ENCODE measurements at regions not wholly inside any gene's neighbourhood (a gene's known extent, or its start where the extent isn't known, plus 50 kb on each side); places are given as distances from the start of the nearest gene placed in this dataset.

- no peak for DNase-seq
These were observed 788.7 kb upstream of the DPPA4 start for GRCh38 chr3:110126065-110126464.

- peak; percentile 15 for DNase-seq
These were observed 796.6 kb upstream of the DPPA4 start for GRCh38 chr3:110133971-110134370.

- no peak for DNase-seq
These were observed 801.7 kb upstream of the DPPA4 start for GRCh38 chr3:110139048-110139447.

GRCh38 chr3:110139821-110140220 lies 802.5 kb upstream of the DPPA4 start:
- DNase-seq = no peak

- peak; percentile 38 for DNase-seq
These were observed 812.4 kb upstream of the DPPA4 start for GRCh38 chr3:110149763-110150162.

- DNase-seq = no peak
These were observed 819.9 kb upstream of the DPPA4 start for GRCh38 chr3:110157221-110157620.

- DNase-seq = no peak
These were observed 827.5 kb upstream of the DPPA4 start for GRCh38 chr3:110164632-110165369.

GRCh38 chr3:110165370-110165743 lies 828.0 kb upstream of the DPPA4 start:
- no peak for DNase-seq

GRCh38 chr3:110165753-110166152 lies 828.4 kb upstream of the DPPA4 start:
- DNase-seq = no peak

- no peak for DNase-seq
These were observed 829.4 kb upstream of the DPPA4 start for GRCh38 chr3:110166791-110167190.

GRCh38 chr3:110174908-110175307 lies 837.6 kb upstream of the DPPA4 start:
- peak; percentile 40 for DNase-seq

GRCh38 chr3:110178965-110179364 lies 841.6 kb upstream of the DPPA4 start:
- DNase-seq = peak; percentile 28

- peak; percentile 34 for DNase-seq
These were observed 843.4 kb upstream of the DPPA4 start for GRCh38 chr3:110180733-110181132.

- DNase-seq = peak; percentile 11
These were observed 843.9 kb upstream of the DPPA4 start for GRCh38 chr3:110181226-110181625.

- DNase-seq = no peak
These were observed 847.2 kb upstream of the DPPA4 start for GRCh38 chr3:110184536-110184935.

GRCh38 chr3:110193074-110193473 lies 855.7 kb upstream of the DPPA4 start:
- DNase-seq = no peak

GRCh38 chr3:110198717-110199587 lies 861.6 kb upstream of the DPPA4 start:
- no peak for DNase-seq

GRCh38 chr3:110199588-110199943 lies 862.2 kb upstream of the DPPA4 start:
- DNase-seq = no peak

- DNase-seq = no peak
These were observed 861.4 kb upstream of the NECTIN3 start for GRCh38 chr3:110210086-110210660.

GRCh38 chr3:110226645-110227044 lies 845.0 kb upstream of the NECTIN3 start:
- no peak for DNase-seq

GRCh38 chr3:110227991-110228390 lies 843.6 kb upstream of the NECTIN3 start:
- no peak for DNase-seq

- no peak for DNase-seq
These were observed 836.8 kb upstream of the NECTIN3 start for GRCh38 chr3:110234831-110235230.

- DNase-seq = peak; percentile 3
These were observed 834.5 kb upstream of the NECTIN3 start for GRCh38 chr3:110236976-110237610.

Measured in fibroblast of skin of scalp (primary cell).